HG03432 (cell line): ENCODE measurements at regions not wholly inside any gene's neighbourhood (a gene's known extent, or its start where the extent isn't known, plus 50 kb on each side); places are given as distances from the start of the nearest gene placed in this dataset.

Source experiments
- ATAC-seq: cut with Tn5 transposase; IDR thresholded peaks from one replicate; pipeline ENCODE4 v1.9.1; 2021; ENCODE audit warnings: mild to moderate bottlenecking, moderate library complexity; ENCODE audit not compliant: unreplicated experiment

- no peak for ATAC-seq
Measured at GRCh38 chr9:88037285-88037845, 63.0 kb upstream of the CDK20 start.

- ATAC-seq: no peak
Measured at GRCh38 chr9:88034964-88035363, 60.6 kb upstream of the CDK20 start.

- no peak for ATAC-seq
Measured at GRCh38 chr9:88033359-88033702, 59.0 kb upstream of the CDK20 start.

GRCh38 chr9:88028338-88028737 is 54.0 kb upstream of the CDK20 start:
- no peak for ATAC-seq

GRCh38 chr9:88026118-88026479 is 51.8 kb upstream of the CDK20 start:
- ATAC-seq: no peak

GRCh38 chr9:88025411-88026117 is 51.2 kb upstream of the CDK20 start:
- ATAC-seq: no peak

- no peak for ATAC-seq
Measured at GRCh38 chr9:88024896-88025295, 50.6 kb upstream of the CDK20 start.
